D721Med (cell line): ENCODE measurements at regions not wholly inside any gene's neighbourhood (a gene's known extent, or its start where the extent isn't known, plus 50 kb on each side); places are given as distances from the start of the nearest gene placed in this dataset.

ENCODE experiments used
- DNase-seq: peaks from one replicate; pipeline ENCODE4 v3.0.0; 2011; ENCODE audit warnings: low spot score; ENCODE audit not compliant: insufficient read length
- FAIRE-seq: peaks from 2 replicates; lab custom pipeline; 2011; peaks lifted over from hg19 to GRCh38; lab: Jason Lieb, UNC
- TF ChIP-seq, protein P1 (sequence below): IDR thresholded peaks from 2 replicates; pipeline ENCODE4 v1.5.1; 2012; ENCODE audit warnings: mild to moderate bottlenecking, control low read depth; ENCODE audit not compliant: insufficient read depth; ENCODE audit errors: missing control alignments

- TF ChIP-seq, protein P1, sequence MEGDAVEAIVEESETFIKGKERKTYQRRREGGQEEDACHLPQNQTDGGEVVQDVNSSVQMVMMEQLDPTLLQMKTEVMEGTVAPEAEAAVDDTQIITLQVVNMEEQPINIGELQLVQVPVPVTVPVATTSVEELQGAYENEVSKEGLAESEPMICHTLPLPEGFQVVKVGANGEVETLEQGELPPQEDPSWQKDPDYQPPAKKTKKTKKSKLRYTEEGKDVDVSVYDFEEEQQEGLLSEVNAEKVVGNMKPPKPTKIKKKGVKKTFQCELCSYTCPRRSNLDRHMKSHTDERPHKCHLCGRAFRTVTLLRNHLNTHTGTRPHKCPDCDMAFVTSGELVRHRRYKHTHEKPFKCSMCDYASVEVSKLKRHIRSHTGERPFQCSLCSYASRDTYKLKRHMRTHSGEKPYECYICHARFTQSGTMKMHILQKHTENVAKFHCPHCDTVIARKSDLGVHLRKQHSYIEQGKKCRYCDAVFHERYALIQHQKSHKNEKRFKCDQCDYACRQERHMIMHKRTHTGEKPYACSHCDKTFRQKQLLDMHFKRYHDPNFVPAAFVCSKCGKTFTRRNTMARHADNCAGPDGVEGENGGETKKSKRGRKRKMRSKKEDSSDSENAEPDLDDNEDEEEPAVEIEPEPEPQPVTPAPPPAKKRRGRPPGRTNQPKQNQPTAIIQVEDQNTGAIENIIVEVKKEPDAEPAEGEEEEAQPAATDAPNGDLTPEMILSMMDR = no peak
- FAIRE-seq (peak; percentile 84), DNase-seq (no peak)
Observed at GRCh38 chr18:76747676-76748075, 74.7 kb upstream of the ZNF236 start.

DNA sequence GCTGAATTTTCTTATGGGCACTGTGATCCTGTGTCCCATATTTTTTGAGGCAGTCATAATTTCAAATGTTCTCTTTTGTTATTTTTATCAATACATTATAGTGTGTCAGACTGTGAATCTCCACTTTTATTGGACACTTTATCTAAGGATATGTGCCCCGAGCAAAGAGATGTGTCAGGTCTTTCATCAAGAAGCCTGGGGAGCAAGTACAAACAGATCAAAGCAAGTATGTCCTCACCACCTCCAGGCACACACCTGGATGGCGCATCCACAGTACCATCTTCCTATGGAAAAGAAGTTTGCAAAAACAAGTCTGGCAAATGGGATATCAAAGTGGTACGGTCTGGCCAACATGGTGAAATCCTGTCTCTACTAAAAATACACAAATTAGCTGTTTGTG lies 81.0 kb upstream of the ZNF236 start:
- DNase-seq (no peak), FAIRE-seq (peak; percentile 25)
- TF ChIP-seq, protein P1 = no peak

DNA sequence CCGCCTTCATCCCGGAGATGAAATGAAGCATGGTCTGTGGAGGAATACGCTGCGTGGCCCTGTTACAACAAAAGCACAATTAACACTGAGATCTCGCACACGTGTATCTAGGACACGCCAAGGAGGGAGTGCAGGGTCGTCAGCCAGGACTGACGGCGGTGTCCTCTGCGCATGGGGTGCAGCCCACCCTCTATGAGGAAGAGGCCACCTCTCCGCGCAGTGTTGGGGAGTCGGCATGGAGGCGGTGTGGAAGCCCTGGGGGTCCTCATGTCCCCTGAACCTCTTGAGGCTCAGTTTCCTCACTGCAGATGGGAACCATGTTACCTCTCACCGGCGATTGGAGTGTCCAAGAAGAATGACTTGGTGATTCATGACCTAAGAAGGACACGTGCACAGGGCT lies 86.0 kb upstream of the ZNF236 start:
- TF ChIP-seq, protein P1 = no peak
- DNase-seq (no peak), FAIRE-seq (peak; percentile 56)

- TF ChIP-seq, protein P1 = no peak
- DNase-seq = no peak
- peak; percentile 53 for FAIRE-seq
Observed at GRCh38 chr18:76730901-76731300, 91.5 kb upstream of the ZNF236 start.

GRCh38 chr18:76727589-76727988 lies 94.8 kb upstream of the ZNF236 start:
- DNase-seq (no peak), FAIRE-seq (peak; percentile 94)
- TF ChIP-seq, protein P1 = no peak

DNA sequence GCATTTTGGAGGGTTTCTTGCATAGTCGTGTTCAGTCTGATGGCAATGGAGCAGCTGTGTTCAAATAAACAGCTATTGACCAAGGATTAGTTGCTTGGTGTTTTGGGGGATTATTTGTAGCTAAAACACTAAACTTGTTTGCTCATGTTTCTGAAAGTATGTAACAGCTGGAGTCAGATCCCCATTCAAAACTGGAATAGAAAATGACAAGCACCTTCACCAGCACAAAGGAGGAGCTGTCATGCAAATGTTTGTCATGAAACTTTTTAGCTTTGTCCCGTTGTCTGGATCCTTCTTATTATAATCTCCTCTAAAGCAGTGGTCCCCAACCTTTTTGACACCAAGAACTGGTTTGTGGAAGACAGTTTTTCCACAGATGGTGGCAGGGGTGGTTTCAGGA lies 96.9 kb upstream of the ZNF236 start:
- FAIRE-seq (peak; percentile 94), DNase-seq (no peak)
- TF ChIP-seq, protein P1 = no peak

DNA sequence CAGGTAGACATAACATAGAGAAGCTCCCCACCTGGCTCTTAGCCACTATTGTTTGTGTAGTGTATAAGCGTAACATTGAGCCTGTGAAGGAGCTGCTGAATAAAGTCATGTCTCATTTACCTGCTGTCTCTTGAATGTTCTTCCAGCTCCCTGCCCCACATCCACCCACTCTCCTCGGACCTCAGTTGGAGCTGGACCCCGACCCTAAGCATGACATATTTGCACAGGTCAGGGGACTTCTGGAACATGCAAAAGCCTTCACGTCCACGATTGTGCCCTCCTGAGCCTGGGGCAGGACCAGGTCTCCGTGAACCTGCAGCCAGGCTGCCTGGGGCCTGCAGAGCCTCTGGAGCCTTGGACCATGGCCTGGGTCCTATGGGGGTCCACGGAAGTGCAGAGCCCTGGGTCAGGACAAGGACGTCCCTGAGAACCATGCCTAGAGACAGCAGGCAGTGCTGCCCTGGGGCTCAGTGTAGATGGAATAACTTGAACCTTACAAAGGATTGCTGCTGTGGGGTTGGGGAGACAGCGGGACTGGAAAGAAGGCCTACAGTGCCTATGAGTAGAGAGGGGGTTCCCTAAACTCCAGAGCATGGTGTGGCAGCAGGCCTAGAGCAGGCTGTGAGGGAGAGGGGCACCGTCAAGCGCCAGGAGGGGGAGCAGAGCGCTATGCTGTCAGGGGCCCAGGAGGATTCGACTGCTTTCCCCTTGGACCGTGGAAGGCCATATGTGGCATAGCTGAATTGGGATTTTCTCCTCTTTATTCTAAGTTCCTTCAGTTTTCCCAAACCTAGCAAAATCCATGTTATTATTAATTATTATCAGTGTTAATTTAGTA lies 99.9 kb upstream of the ZNF236 start:
- FAIRE-seq = no peak
- DNase-seq = no peak
- TF ChIP-seq, protein P1 = no peak
